WTC11 (cell line): ENCODE measurements at regions not wholly inside any gene's neighbourhood (a gene's known extent, or its start where the extent isn't known, plus 50 kb on each side); places are given as distances from the start of the nearest gene placed in this dataset.

ENCODE experiments used
- ATAC-seq: fragments of 200-7000 bp; cut with Tn5 transposase; 2 replicates; pipeline ENCODE4 v1.10.0; 2021; ENCODE audit warnings: mild to moderate bottlenecking, moderate library complexity
- CTCF ChIA-PET: fragments of 300-600 bp; sonication (Branson Sonifier 250); formaldehyde crosslinking; loops from one replicate; lab custom pipeline; 2021; ENCODE audit warnings: antibody characterized with exemption; lab: Charles Lee
- POLR2A ChIA-PET: fragments of 350-600 bp; sonication (Branson Sonifier 250); formaldehyde crosslinking; loops from one replicate; lab custom pipeline; 2021; ENCODE audit warnings: antibody characterized with exemption; lab: Charles Lee
- DNase-seq: peaks from one replicate; pipeline ENCODE4 v3.0.0; 2021; ENCODE audit warnings: low spot score
- H3K27ac Mint-ChIP-seq: 2 replicates; pipeline ENCODE4 v1.8.0; 2021; ENCODE audit warnings: mixed read lengths
- H3K27me3 Mint-ChIP-seq: 2 replicates; pipeline ENCODE4 v1.8.0; 2021; ENCODE audit warnings: low read depth, mild to moderate bottlenecking, moderate library complexity, mixed read lengths
- H3K36me3 Mint-ChIP-seq: 2 replicates; pipeline ENCODE4 v1.8.0; 2021; ENCODE audit warnings: mixed read lengths
- H3K4me1 Mint-ChIP-seq: 2 replicates; pipeline ENCODE4 v1.8.0; 2022; ENCODE audit warnings: mixed read lengths
- H3K4me3 Mint-ChIP-seq: 2 replicates; pipeline ENCODE4 v1.8.0; 2021; ENCODE audit warnings: mild to moderate bottlenecking, moderate library complexity, mixed read lengths
- H3K9me3 Mint-ChIP-seq: 2 replicates; pipeline ENCODE4 v1.8.0; 2021; ENCODE audit warnings: mixed read lengths
- AR ChIP-seq: fragments of 250-450 bp; sonication (Bioruptor Pico); IDR thresholded peaks from 2 replicates; pipeline ENCODE4 v1.9.0; 2021; ENCODE audit warnings: mild to moderate bottlenecking
- CBFB ChIP-seq: sonication (generic); formaldehyde crosslinking; IDR thresholded peaks from 2 replicates; pipeline ENCODE4 v1.8.1; 2022; ENCODE audit warnings: mild to moderate bottlenecking, low read depth, missing genetic modification reagents
- CREB1 ChIP-seq: sonication (generic); formaldehyde crosslinking; IDR thresholded peaks from 2 replicates; pipeline ENCODE4 v1.8.0; 2023; ENCODE audit warnings: mild to moderate bottlenecking, missing genetic modification reagents
- CREM ChIP-seq: sonication (generic); formaldehyde crosslinking; IDR thresholded peaks from 2 replicates; pipeline ENCODE4 v1.8.1; 2022; ENCODE audit warnings: mild to moderate bottlenecking, missing genetic modification reagents, moderate library complexity
- ELF4 ChIP-seq: sonication (generic); formaldehyde crosslinking; IDR thresholded peaks from 2 replicates; pipeline ENCODE4 v1.8.1; 2022; ENCODE audit warnings: low read depth, mild to moderate bottlenecking, moderate library complexity, missing genetic modification reagents
- EMX1 ChIP-seq: fragments of 250-450 bp; sonication (Bioruptor Pico); IDR thresholded peaks from 2 replicates; pipeline ENCODE4 v1.8.0; 2021; ENCODE audit warnings: mild to moderate bottlenecking
- ESRRA ChIP-seq: sonication (generic); formaldehyde crosslinking; IDR thresholded peaks from 2 replicates; pipeline ENCODE4 v1.8.1; 2022; ENCODE audit warnings: mild to moderate bottlenecking, missing genetic modification reagents, borderline replicate concordance
- ETV6 ChIP-seq: sonication (generic); formaldehyde crosslinking; IDR thresholded peaks from 2 replicates; pipeline ENCODE4 v1.8.1; 2022; ENCODE audit warnings: mild to moderate bottlenecking, missing genetic modification reagents
- NFATC4 ChIP-seq: fragments of 250-450 bp; sonication (Bioruptor Pico); IDR thresholded peaks from 2 replicates; pipeline ENCODE4 v1.9.0; 2021; ENCODE audit warnings: mild to moderate bottlenecking
- NFE2L1 ChIP-seq: sonication (generic); formaldehyde crosslinking; IDR thresholded peaks from 2 replicates; pipeline ENCODE4 v1.8.1; 2023; ENCODE audit warnings: missing genetic modification reagents
- NFYB ChIP-seq: sonication (generic); formaldehyde crosslinking; conservative IDR thresholded peaks from 2 replicates; pipeline ENCODE4 v1.8.0; 2022; ENCODE audit warnings: low read depth, missing genetic modification reagents
- NR1H2 ChIP-seq: sonication (generic); formaldehyde crosslinking; IDR thresholded peaks from 2 replicates; pipeline ENCODE4 v1.9.0; 2021; ENCODE audit warnings: mild to moderate bottlenecking, moderate library complexity, missing genetic modification reagents
- NR3C1 ChIP-seq: sonication (generic); formaldehyde crosslinking; conservative IDR thresholded peaks from 2 replicates; pipeline ENCODE4 v1.8.1; 2023; ENCODE audit warnings: low read depth, mild to moderate bottlenecking, missing genetic modification reagents
- PRRX2 ChIP-seq: fragments of 250-450 bp; sonication (Bioruptor Pico); IDR thresholded peaks from 2 replicates; pipeline ENCODE4 v1.8.0; 2021; ENCODE audit warnings: mild to moderate bottlenecking
- RELA ChIP-seq: sonication (generic); formaldehyde crosslinking; IDR thresholded peaks from 2 replicates; pipeline ENCODE4 v1.8.1; 2022; ENCODE audit warnings: missing genetic modification reagents, mild to moderate bottlenecking, borderline replicate concordance
- ZNF219 ChIP-seq: sonication (generic); formaldehyde crosslinking; IDR thresholded peaks from 2 replicates; pipeline ENCODE4 v1.8.0; 2023; ENCODE audit warnings: missing genetic modification reagents, mild to moderate bottlenecking, borderline replicate concordance
- ZNF263 ChIP-seq: sonication (generic); formaldehyde crosslinking; IDR thresholded peaks from 2 replicates; pipeline ENCODE4 v1.8.1; 2022; ENCODE audit warnings: low read depth, mild to moderate bottlenecking, moderate library complexity, missing genetic modification reagents
- ZNF317 ChIP-seq: sonication (generic); formaldehyde crosslinking; IDR thresholded peaks from 2 replicates; pipeline ENCODE4 v1.8.1; 2023; ENCODE audit warnings: low read depth, mild to moderate bottlenecking, moderate library complexity, missing genetic modification reagents, borderline replicate concordance
- ZNF671 ChIP-seq: fragments of 250-450 bp; sonication (Bioruptor Pico); IDR thresholded peaks from 2 replicates; pipeline ENCODE4 v1.8.0; 2021; ENCODE audit warnings: mild to moderate bottlenecking
- TF ChIP-seq, protein P1 (sequence below): sonication (generic); formaldehyde crosslinking; IDR thresholded peaks from 2 replicates; pipeline ENCODE4 v1.8.0; 2022; ENCODE audit warnings: mild to moderate bottlenecking, missing genetic modification reagents
- TF ChIP-seq, protein P2 (sequence below): sonication (generic); formaldehyde crosslinking; IDR thresholded peaks from 2 replicates; pipeline ENCODE4 v1.8.1; 2023; ENCODE audit warnings: mild to moderate bottlenecking, missing genetic modification reagents, moderate library complexity
- TF ChIP-seq, protein P3 (sequence below): sonication (generic); formaldehyde crosslinking; IDR thresholded peaks from 2 replicates; pipeline ENCODE4 v1.8.1; 2022; ENCODE audit warnings: mild to moderate bottlenecking, missing genetic modification reagents, moderate library complexity, borderline replicate concordance
- TF ChIP-seq, protein P4 (sequence below): sonication (generic); formaldehyde crosslinking; IDR thresholded peaks from 2 replicates; pipeline ENCODE4 v1.8.0; 2022; ENCODE audit warnings: mild to moderate bottlenecking, missing genetic modification reagents
- TF ChIP-seq, protein P5 (sequence below): sonication (generic); formaldehyde crosslinking; conservative IDR thresholded peaks from 2 replicates; pipeline ENCODE4 v1.8.1; 2022; ENCODE audit warnings: mild to moderate bottlenecking, missing genetic modification reagents

DNA sequence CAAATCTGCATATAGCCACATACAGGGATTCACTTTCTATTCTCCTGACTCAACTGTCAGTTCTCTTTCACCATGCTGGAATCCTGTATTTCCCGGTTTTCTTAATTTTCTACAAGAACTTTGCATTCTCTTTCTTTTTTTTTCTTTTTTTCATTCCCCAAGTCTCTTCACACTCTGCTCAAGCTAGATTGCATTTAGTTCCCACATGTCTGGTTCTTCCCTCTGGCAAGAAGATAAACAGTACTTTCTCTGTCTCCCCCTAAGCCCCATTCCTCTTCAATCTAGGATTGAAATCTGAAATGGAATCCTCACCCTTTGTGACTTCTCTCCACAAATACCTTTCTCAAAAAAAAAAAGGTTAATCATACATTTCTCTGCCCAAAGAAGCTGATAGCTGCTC lies 64.2 kb upstream of the SLC12A2 start:
- no peaks in the 10 kb centered on the region for H3K9me3 Mint-ChIP-seq
- no peaks in the 10 kb centered on the region for H3K36me3 Mint-ChIP-seq
- TF ChIP-seq ETV6 (CRISPR knock-in tag): no peak
- no peak for TF ChIP-seq CBFB (CRISPR knock-in tag)
- TF ChIP-seq NR1H2: no peak
- no peak for TF ChIP-seq ZNF671
- no peak for TF ChIP-seq ESRRA (CRISPR knock-in tag)
- TF ChIP-seq ZNF263: no peak
- TF ChIP-seq NFATC4 (CRISPR knock-in tag): no peak
- no peak for TF ChIP-seq CREB1
- TF ChIP-seq, protein P1, sequence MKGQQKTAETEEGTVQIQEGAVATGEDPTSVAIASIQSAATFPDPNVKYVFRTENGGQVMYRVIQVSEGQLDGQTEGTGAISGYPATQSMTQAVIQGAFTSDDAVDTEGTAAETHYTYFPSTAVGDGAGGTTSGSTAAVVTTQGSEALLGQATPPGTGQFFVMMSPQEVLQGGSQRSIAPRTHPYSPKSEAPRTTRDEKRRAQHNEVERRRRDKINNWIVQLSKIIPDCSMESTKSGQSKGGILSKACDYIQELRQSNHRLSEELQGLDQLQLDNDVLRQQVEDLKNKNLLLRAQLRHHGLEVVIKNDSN (CRISPR knock-in tag): no peak
- TF ChIP-seq, all 79 proteins: peak for 0
- H3K27me3 Mint-ChIP-seq: no peaks in the 10 kb centered on the region
- POLR2A ChIA-PET: no interaction called here
- no peak overlapping the region for H3K27ac Mint-ChIP-seq
- H3K4me1 Mint-ChIP-seq: no peaks in the 10 kb centered on the region
- no peak for ATAC-seq
- no peak for DNase-seq
- H3K4me3 Mint-ChIP-seq: no peak overlapping the region
- CTCF ChIA-PET: no interaction called here

DNA sequence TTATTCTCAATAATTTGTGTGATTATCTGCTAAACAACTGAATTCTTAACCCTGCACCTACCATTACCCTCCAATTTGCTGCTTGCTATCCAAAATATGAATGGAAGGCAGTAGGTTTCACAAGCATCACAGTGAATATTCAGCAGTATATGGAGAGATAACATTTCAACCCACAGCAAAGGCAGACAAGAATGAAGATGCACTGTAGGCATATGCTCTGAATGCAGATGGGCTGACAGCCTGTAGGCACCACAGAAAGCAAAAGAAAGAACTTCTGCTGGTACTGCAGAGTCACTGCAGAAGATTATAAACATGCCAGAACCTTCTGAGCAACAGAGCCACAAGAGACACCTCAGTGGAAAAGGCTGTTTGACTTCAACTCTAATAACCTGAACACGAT lies 63.6 kb upstream of the SLC12A2 start:
- no peaks in the 10 kb centered on the region for H3K36me3 Mint-ChIP-seq
- TF ChIP-seq, protein P2, sequence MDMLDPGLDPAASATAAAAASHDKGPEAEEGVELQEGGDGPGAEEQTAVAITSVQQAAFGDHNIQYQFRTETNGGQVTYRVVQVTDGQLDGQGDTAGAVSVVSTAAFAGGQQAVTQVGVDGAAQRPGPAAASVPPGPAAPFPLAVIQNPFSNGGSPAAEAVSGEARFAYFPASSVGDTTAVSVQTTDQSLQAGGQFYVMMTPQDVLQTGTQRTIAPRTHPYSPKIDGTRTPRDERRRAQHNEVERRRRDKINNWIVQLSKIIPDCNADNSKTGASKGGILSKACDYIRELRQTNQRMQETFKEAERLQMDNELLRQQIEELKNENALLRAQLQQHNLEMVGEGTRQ: no peak
- TF ChIP-seq ELF4 (CRISPR knock-in tag) (no peak), EMX1 (CRISPR knock-in tag) (no peak), ZNF219 (CRISPR knock-in tag) (no peak), NR1H2 (no peak), NFE2L1 (CRISPR knock-in tag) (no peak), RELA (CRISPR knock-in tag) (no peak), CREM (CRISPR knock-in tag) (no peak), ZNF317 (no peak), CBFB (CRISPR knock-in tag) (no peak), NFYB (CRISPR knock-in tag) (no peak), PRRX2 (CRISPR knock-in tag) (no peak), AR (CRISPR knock-in tag) (no peak), CREB1 (no peak), NR3C1 (no peak)
- TF ChIP-seq, protein P3, sequence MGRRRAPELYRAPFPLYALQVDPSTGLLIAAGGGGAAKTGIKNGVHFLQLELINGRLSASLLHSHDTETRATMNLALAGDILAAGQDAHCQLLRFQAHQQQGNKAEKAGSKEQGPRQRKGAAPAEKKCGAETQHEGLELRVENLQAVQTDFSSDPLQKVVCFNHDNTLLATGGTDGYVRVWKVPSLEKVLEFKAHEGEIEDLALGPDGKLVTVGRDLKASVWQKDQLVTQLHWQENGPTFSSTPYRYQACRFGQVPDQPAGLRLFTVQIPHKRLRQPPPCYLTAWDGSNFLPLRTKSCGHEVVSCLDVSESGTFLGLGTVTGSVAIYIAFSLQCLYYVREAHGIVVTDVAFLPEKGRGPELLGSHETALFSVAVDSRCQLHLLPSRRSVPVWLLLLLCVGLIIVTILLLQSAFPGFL (CRISPR knock-in tag): no peak
- TF ChIP-seq, protein P4, sequence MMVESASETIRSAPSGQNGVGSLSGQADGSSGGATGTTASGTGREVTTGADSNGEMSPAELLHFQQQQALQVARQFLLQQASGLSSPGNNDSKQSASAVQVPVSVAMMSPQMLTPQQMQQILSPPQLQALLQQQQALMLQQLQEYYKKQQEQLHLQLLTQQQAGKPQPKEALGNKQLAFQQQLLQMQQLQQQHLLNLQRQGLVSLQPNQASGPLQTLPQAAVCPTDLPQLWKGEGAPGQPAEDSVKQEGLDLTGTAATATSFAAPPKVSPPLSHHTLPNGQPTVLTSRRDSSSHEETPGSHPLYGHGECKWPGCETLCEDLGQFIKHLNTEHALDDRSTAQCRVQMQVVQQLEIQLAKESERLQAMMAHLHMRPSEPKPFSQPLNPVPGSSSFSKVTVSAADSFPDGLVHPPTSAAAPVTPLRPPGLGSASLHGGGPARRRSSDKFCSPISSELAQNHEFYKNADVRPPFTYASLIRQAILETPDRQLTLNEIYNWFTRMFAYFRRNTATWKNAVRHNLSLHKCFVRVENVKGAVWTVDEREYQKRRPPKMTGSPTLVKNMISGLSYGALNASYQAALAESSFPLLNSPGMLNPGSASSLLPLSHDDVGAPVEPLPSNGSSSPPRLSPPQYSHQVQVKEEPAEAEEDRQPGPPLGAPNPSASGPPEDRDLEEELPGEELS (CRISPR knock-in tag): no peak
- TF ChIP-seq, protein P5, sequence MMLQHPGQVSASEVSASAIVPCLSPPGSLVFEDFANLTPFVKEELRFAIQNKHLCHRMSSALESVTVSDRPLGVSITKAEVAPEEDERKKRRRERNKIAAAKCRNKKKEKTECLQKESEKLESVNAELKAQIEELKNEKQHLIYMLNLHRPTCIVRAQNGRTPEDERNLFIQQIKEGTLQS: no peak
- TF ChIP-seq, all 79 proteins: peak for 0
- no peak overlapping the region for H3K4me3 Mint-ChIP-seq
- no peaks in the 10 kb centered on the region for H3K4me1 Mint-ChIP-seq
- POLR2A ChIA-PET: no interaction called here
- no peaks in the 10 kb centered on the region for H3K27me3 Mint-ChIP-seq
- no peak for DNase-seq
- H3K9me3 Mint-ChIP-seq: no peaks in the 10 kb centered on the region
- ATAC-seq: no peak
- CTCF ChIA-PET: no interaction called here
- no peak overlapping the region for H3K27ac Mint-ChIP-seq
